Peyer's patch (tissue), 4 donors: ENCODE measurements at regions not wholly inside any gene's neighbourhood (a gene's known extent, or its start where the extent isn't known, plus 50 kb on each side); places are given as distances from the start of the nearest gene placed in this dataset.

Experiments used
- POLR2A ChIP-seq, 2 donors: fragments of 450-650 bp; IDR thresholded peaks; one replicate each; pipeline ENCODE4 v1.5.1; 2017; ENCODE audit warnings: antibody characterized with exemption in 2 of 2, mild to moderate bottlenecking in 2 of 2, moderate library complexity in 2 of 2
- TF ChIP-seq, protein P1 (sequence below), 6 experiments: fragments of 450-650 bp in 4 of 6; fragments of 200-600 bp in 2 of 6; sonication (generic) in 1 of 6; IDR thresholded peaks; one replicate each; pipeline ENCODE4 v1.5.1; 2017 to 2019; ENCODE audit warnings: antibody characterized with exemption in 6 of 6, mild to moderate bottlenecking in 3 of 6, moderate library complexity in 1 of 6

DNA sequence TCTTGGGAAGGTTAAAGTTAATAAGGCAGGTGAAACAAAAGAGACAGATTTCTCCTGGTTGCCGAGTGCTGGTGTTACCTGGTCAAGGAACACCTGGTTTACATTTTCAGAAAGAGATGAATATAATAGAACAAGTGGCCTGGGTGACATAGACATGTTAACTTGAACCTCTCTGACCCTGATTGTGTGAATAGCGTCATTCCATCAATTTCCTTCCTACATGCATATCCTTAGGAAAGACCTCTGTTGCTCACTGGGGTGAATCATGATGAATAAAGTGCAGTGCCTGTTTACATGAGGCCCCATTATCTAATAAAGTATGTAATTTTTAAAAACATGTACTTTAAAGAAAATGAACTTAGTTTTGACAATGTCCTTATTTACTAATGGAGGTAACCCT lies 1822.9 kb upstream of the FLRT2 start:
- TF ChIP-seq, protein P1, sequence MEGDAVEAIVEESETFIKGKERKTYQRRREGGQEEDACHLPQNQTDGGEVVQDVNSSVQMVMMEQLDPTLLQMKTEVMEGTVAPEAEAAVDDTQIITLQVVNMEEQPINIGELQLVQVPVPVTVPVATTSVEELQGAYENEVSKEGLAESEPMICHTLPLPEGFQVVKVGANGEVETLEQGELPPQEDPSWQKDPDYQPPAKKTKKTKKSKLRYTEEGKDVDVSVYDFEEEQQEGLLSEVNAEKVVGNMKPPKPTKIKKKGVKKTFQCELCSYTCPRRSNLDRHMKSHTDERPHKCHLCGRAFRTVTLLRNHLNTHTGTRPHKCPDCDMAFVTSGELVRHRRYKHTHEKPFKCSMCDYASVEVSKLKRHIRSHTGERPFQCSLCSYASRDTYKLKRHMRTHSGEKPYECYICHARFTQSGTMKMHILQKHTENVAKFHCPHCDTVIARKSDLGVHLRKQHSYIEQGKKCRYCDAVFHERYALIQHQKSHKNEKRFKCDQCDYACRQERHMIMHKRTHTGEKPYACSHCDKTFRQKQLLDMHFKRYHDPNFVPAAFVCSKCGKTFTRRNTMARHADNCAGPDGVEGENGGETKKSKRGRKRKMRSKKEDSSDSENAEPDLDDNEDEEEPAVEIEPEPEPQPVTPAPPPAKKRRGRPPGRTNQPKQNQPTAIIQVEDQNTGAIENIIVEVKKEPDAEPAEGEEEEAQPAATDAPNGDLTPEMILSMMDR (IDR thresholded peaks at IDR 0.05), result no peak
- TF ChIP-seq POLR2A (IDR thresholded peaks at IDR 0.05), result no peak
